SK-N-SH (cell line): ENCODE measurements at regions not wholly inside any gene's neighbourhood (a gene's known extent, or its start where the extent isn't known, plus 50 kb on each side); places are given as distances from the start of the nearest gene placed in this dataset.

Experiments
- CTCF ChIA-PET: fragments of 300-600, 350-600 bp; formaldehyde crosslinking; extraction: SDS; loops from one replicate; lab custom pipeline; 2021; lab: Yijun Ruan, JAX
- POLR2A ChIA-PET: fragments of 350-600 bp; sonication (Branson Sonifier 250); formaldehyde crosslinking; extraction: SDS; loops from one replicate; lab custom pipeline; 2020; ENCODE audit warnings: antibody characterized with exemption, inconsistent platforms; lab: Yijun Ruan, JAX
- DNase-seq: peaks from one replicate; pipeline ENCODE4 v3.0.0; 2012
- H2AFZ ChIP-seq: fragments of 200-600 bp; sonication (generic); 2 replicates; pipeline ENCODE4 v1.8.1; 2016; ENCODE audit warnings: antibody characterized with exemption, mild to moderate bottlenecking, low read depth
- H3F3A ChIP-seq: fragments of 200-600 bp; sonication (generic); replicated peaks from 2 replicates; pipeline ENCODE3; 2016; ENCODE audit warnings: antibody characterized with exemption, mild to moderate bottlenecking; ENCODE audit not compliant: insufficient read depth
- H3K27ac ChIP-seq, 2 experiments: fragments of 200-500 bp in 1 of 2; fragments of 200-600 bp in 1 of 2; sonication (Bioruptor generic) in 1 of 2; sonication (generic), shearing (Covaris generic) in 1 of 2; 2 replicates each; pipeline versions ENCODE4 v1.5.1 to v1.6.1; 2014 to 2016; ENCODE audit warnings: low read depth in 2 of 2, inconsistent platforms in 1 of 2, low read length in 1 of 2, mild to moderate bottlenecking in 1 of 2, mixed read lengths in 1 of 2
- H3K27me3 ChIP-seq: fragments of 200-600 bp; sonication (generic), shearing (Covaris generic); 2 replicates; pipeline ENCODE4 v1.6.1; 2016; ENCODE audit warnings: mixed run types; ENCODE audit not compliant: insufficient read depth
- H3K36me3 ChIP-seq, 2 experiments: fragments of 200-500 bp in 1 of 2; fragments of 200-600 bp in 1 of 2; sonication (Bioruptor generic) in 1 of 2; sonication (generic) in 1 of 2; replicated peaks in 1 of 2; 2 replicates each; pipeline versions ENCODE3 to v1.5.1; 2014 to 2016; ENCODE audit warnings: low read length in 1 of 2, mild to moderate bottlenecking in 1 of 2; ENCODE audit not compliant: insufficient read depth in 2 of 2, control insufficient read depth in 1 of 2
- H3K4me1 ChIP-seq, 2 experiments: fragments of 200-500 bp in 1 of 2; fragments of 200-600 bp in 1 of 2; sonication (Bioruptor generic) in 1 of 2; sonication (generic), shearing (Covaris generic) in 1 of 2; 2 replicates each; pipeline versions ENCODE4 v1.5.1 to v1.6.1; 2014 to 2016; ENCODE audit warnings: low read depth in 1 of 2, low read length in 1 of 2, mixed run types in 1 of 2; ENCODE audit not compliant: insufficient read depth in 2 of 2, control insufficient read depth in 1 of 2
- H3K4me2 ChIP-seq: fragments of 200-600 bp; sonication (generic), shearing (Covaris generic); 2 replicates; pipeline ENCODE4 v1.6.1; 2017; ENCODE audit warnings: mixed run types
- H3K4me3 ChIP-seq, 2 experiments: fragments of 200-500 bp in 1 of 2; fragments of 200-600 bp in 1 of 2; sonication (Bioruptor generic) in 1 of 2; sonication (generic), shearing (Covaris generic) in 1 of 2; 2 replicates each; pipeline versions ENCODE4 v1.5.1 to v1.8.1; 2014 to 2016; ENCODE audit warnings: low read depth in 2 of 2, inconsistent platforms in 1 of 2, low read length in 1 of 2, mild to moderate bottlenecking in 1 of 2, mixed read lengths in 1 of 2, moderate library complexity in 1 of 2
- H3K79me2 ChIP-seq: fragments of 200-600 bp; sonication (generic); 2 replicates; pipeline ENCODE4 v1.8.1; 2017; ENCODE audit warnings: mild to moderate bottlenecking; ENCODE audit not compliant: insufficient read depth
- H3K9ac ChIP-seq: fragments of 200-600 bp; sonication (generic); 2 replicates; pipeline ENCODE4 v1.6.1; 2017; ENCODE audit warnings: mixed run types
- H3K9me2 ChIP-seq: fragments of 200-600 bp; sonication (generic); 2 replicates; pipeline ENCODE4 v1.6.1; 2017; ENCODE audit warnings: mixed run types
- H3K9me3 ChIP-seq: fragments of 200-600 bp; sonication (generic); 2 replicates; pipeline ENCODE4 v1.6.1; 2017; ENCODE audit warnings: mixed run types, mild to moderate bottlenecking, moderate library complexity
- H4K20me1 ChIP-seq: fragments of 200-600 bp; sonication (generic); 2 replicates; pipeline ENCODE4 v1.6.1; 2017; ENCODE audit warnings: mild to moderate bottlenecking, mixed run types; ENCODE audit not compliant: insufficient read depth
- CHD2 ChIP-seq: fragments of 150-350 bp; IDR thresholded peaks from 2 replicates; pipeline ENCODE4 v1.6.1; 2018; ENCODE audit warnings: low read length; ENCODE audit not compliant: partially characterized antibody
- EZH2phosphoT487 ChIP-seq: fragments of 200-600 bp; sonication (generic); IDR thresholded peaks from 2 replicates; pipeline ENCODE4 v1.6.1; 2017; ENCODE audit warnings: low read depth, mixed run types, mild to moderate bottlenecking, antibody characterized with exemption, moderate library complexity, borderline replicate concordance
- FOSL2 ChIP-seq: IDR thresholded peaks from 2 replicates; pipeline ENCODE4 v1.4.0; 2012; ENCODE audit warnings: low read depth, mild to moderate bottlenecking, moderate library complexity, borderline replicate concordance
- FOXJ3 ChIP-seq: sonication (generic); formaldehyde crosslinking; IDR thresholded peaks from 2 replicates; pipeline ENCODE4 v1.5.1; 2020; ENCODE audit warnings: mild to moderate bottlenecking, missing genetic modification reagents
- GABPA ChIP-seq: IDR thresholded peaks from 2 replicates; pipeline ENCODE4 v1.4.0; 2012; ENCODE audit warnings: low read depth, mild to moderate bottlenecking
- JUND ChIP-seq: IDR thresholded peaks from 2 replicates; pipeline ENCODE4 v1.4.0; 2012
- POLR2AphosphoS5 ChIP-seq: IDR thresholded peaks from 2 replicates; pipeline ENCODE4 v1.6.1; 2012; ENCODE audit warnings: low read depth, low read length
- RAD21 ChIP-seq: IDR thresholded peaks from 2 replicates; pipeline ENCODE4 v1.6.1; 2012; ENCODE audit warnings: mild to moderate bottlenecking, low read length
- RXRA ChIP-seq: IDR thresholded peaks from 2 replicates; pipeline ENCODE4 v1.4.0; 2012; ENCODE audit warnings: low read depth, mild to moderate bottlenecking, borderline replicate concordance
- TAF1 ChIP-seq: IDR thresholded peaks from 2 replicates; pipeline ENCODE4 v1.6.1; 2012; ENCODE audit warnings: low read depth, mild to moderate bottlenecking, low read length, moderate library complexity, borderline replicate concordance
- TCF12 ChIP-seq: IDR thresholded peaks from 2 replicates; pipeline ENCODE4 v1.4.0; 2012
- YY1 ChIP-seq: IDR thresholded peaks from 2 replicates; pipeline ENCODE4 v1.4.0; 2012; ENCODE audit warnings: low read depth, mild to moderate bottlenecking
- WGBS: methylation state at CpG from one replicate; pipeline ENCODE4 v1.1.6; 2017; ENCODE audit warnings: low lambda C conversion rate; 5-methylcytosine and 5-hydroxymethylcytosine counted together
- TF ChIP-seq, protein P1 (sequence below): fragments of 150-350 bp; IDR thresholded peaks from 2 replicates; pipeline ENCODE4 v1.6.1; 2017; ENCODE audit warnings: antibody characterized with exemption, low read length, low read depth, borderline replicate concordance
- TF ChIP-seq, protein P2 (sequence below): IDR thresholded peaks from 2 replicates; pipeline ENCODE4 v1.4.0; 2012; ENCODE audit warnings: low read depth, borderline replicate concordance

DNA sequence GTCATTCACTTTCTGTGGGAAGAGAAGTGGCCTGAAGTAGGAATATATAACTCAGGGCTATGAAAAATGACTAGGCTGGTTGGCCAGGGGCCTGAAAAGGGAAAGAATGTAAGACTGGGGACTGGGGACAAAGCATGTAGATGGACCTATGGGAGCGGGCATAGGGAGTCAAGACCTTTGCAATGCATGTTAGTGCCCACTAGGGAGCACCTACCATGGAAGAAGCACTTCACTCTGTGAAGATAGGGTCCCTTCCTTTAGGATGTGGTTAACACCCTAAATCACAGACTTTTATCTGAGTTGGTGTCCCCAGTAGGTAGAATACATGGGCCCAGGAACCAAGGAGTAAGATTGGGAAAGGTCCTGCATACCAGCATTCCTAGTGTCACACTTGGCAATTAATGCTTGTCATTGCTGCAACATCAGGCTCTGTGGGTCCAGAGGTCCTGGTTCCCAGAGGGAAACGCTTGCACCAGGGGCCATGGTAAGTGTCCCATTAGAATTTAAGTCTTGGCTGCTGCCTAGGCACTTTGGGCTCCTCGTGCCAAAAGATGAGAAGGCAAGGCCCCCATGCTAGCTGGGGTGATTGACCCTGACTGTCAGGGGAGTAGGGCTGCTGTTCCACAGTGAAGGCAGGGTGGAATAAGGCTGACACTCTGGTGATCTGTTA lies 79.6 kb downstream of the CRYGS start (continued):
- TF ChIP-seq FOXJ3 (CRISPR knock-in tag), result no peak
- no peak for TF ChIP-seq RXRA
- no peak for TF ChIP-seq YY1
- no peak for TF ChIP-seq EZH2phosphoT487
- no peak for TF ChIP-seq CHD2
- TF ChIP-seq RAD21, result no peak
- no peak for TF ChIP-seq TAF1
- TF ChIP-seq, protein P1, sequence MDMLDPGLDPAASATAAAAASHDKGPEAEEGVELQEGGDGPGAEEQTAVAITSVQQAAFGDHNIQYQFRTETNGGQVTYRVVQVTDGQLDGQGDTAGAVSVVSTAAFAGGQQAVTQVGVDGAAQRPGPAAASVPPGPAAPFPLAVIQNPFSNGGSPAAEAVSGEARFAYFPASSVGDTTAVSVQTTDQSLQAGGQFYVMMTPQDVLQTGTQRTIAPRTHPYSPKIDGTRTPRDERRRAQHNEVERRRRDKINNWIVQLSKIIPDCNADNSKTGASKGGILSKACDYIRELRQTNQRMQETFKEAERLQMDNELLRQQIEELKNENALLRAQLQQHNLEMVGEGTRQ, result no peak
- TF ChIP-seq TCF12, result no peak
- TF ChIP-seq GABPA, result no peak
- TF ChIP-seq, protein P2, sequence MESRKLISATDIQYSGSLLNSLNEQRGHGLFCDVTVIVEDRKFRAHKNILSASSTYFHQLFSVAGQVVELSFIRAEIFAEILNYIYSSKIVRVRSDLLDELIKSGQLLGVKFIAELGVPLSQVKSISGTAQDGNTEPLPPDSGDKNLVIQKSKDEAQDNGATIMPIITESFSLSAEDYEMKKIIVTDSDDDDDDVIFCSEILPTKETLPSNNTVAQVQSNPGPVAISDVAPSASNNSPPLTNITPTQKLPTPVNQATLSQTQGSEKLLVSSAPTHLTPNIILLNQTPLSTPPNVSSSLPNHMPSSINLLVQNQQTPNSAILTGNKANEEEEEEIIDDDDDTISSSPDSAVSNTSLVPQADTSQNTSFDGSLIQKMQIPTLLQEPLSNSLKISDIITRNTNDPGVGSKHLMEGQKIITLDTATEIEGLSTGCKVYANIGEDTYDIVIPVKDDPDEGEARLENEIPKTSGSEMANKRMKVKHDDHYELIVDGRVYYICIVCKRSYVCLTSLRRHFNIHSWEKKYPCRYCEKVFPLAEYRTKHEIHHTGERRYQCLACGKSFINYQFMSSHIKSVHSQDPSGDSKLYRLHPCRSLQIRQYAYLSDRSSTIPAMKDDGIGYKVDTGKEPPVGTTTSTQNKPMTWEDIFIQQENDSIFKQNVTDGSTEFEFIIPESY, result no peak
- no peak for TF ChIP-seq POLR2AphosphoS5

DNA sequence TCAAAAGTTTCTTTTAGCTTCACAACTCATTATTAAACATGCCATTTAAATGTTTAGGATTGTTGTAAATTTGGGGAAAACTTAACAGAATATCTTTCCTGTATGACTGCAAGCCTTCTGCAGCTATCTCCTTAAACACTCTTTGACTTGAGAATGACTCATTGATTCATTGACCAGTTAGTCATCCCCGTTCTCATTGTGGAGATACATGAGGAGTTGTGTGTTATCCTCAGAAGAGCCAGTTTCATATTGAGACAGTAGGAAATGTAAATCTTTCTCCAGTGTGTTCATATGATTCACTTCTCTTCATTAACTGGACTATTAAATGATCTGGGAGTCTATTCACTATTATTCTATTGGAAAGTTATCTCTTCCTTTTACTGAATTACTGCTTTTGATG lies 83.0 kb downstream of the CRYGS start:
- H2AFZ ChIP-seq, result no peak overlapping the region
- H3K27ac ChIP-seq, result no peak overlapping the region
- no peaks in the 10 kb centered on the region for H3K9me2 ChIP-seq
- H3F3A ChIP-seq, result no peaks in the 10 kb centered on the region
- no peaks in the 10 kb centered on the region; a peak in 1 of 4 replicates for H3K4me1 ChIP-seq
- no peak overlapping the region for H3K4me3 ChIP-seq
- no peaks in the 10 kb centered on the region for H3K36me3 ChIP-seq
- DNase-seq, result no peak
- H3K79me2 ChIP-seq, result no peaks in the 10 kb centered on the region
- WGBS, result 13% methylated on average over 1 of the region's 1 CpG
- POLR2A ChIA-PET, result no interaction called here
- no peak overlapping the region for H3K9ac ChIP-seq
- no peaks in the 10 kb centered on the region for H4K20me1 ChIP-seq
- H3K9me3 ChIP-seq, result no peaks in the 10 kb centered on the region
- H3K27me3 ChIP-seq, result no peaks in the 10 kb centered on the region; the same call in 1 of the 2 replicates
- no peak overlapping the region for H3K4me2 ChIP-seq
- CTCF ChIA-PET, result interaction anchor here (1.3 kb wide), 1 partner anchor 9 kb away, joined by 6 read pairs; no protein-coding TSS in a partner anchor
- TF ChIP-seq GABPA (no peak), YY1 (no peak), CHD2 (no peak), FOSL2 (peak; percentile 54; the same call in 1 of the 2 replicates), JUND (peak; percentile 48), EZH2phosphoT487 (no peak), TCF12 (0 out of 2 replicates have a peak, but pooled peaks have one; percentile 10)
